ENCODE measurements at regions not wholly inside any gene's neighbourhood (a gene's known extent, or its start where the extent isn't known, plus 50 kb on each side); places are given as distances from the start of the nearest gene placed in this dataset.

- no peak overlapping the region for H3K4me3 ChIP-seq
- no peak overlapping the region for H3K27ac ChIP-seq
- intact Hi-C loops (cut with DNase I): no loop called here
- no peak for TF ChIP-seq CTCF (IDR thresholded peaks at IDR 0.05)
- ATAC-seq (no peak), DNase-seq (peak; percentile 10)
- H3K27me3 ChIP-seq (ENCODE audit: low read depth): no peaks in the 10 kb centered on the region
- no peaks in the 10 kb centered on the region for H3K36me3 ChIP-seq
- H3K4me1 ChIP-seq: no peaks in the 10 kb centered on the region
- no peaks in the 10 kb centered on the region for H3K9me3 ChIP-seq
These were observed 92.6 kb downstream of the CTTN start for GRCh38 chr11:70490723-70491558.

- no peak for TF ChIP-seq CTCF (IDR thresholded peaks at IDR 0.05)
- Histone ChIP-seq H3K4me3 (no peak overlapping the region), H3K9me3 (no peaks in the 10 kb centered on the region), H3K27me3 (ENCODE audit: low read depth) (no peaks in the 10 kb centered on the region), H3K4me1 (no peaks in the 10 kb centered on the region), H3K27ac (no peak overlapping the region), H3K36me3 (no peaks in the 10 kb centered on the region)
- intact Hi-C loops (cut with DNase I): no loop called here
- ATAC-seq: peak in 1 of 2 donors; percentile 4
- DNase-seq: peak; percentile 43
These were observed 93.6 kb downstream of the CTTN start for GRCh38 chr11:70491696-70492472.

- Histone ChIP-seq H3K4me1 (no peaks in the 10 kb centered on the region), H3K27me3 (ENCODE audit: low read depth) (no peaks in the 10 kb centered on the region), H3K27ac (no peak overlapping the region), H3K4me3 (no peak overlapping the region), H3K9me3 (no peaks in the 10 kb centered on the region), H3K36me3 (no peaks in the 10 kb centered on the region)
- DNase-seq (no peak), ATAC-seq (peak in 1 of 2 donors; percentile 37)
- no peak for TF ChIP-seq CTCF (IDR thresholded peaks at IDR 0.05)
- intact Hi-C loops (cut with DNase I): no loop called here
These were observed 94.8 kb downstream of the CTTN start for GRCh38 chr11:70493089-70493474.

GRCh38 chr11:70493891-70494290, 95.6 kb downstream of the CTTN start:
- TF ChIP-seq CTCF (IDR thresholded peaks at IDR 0.05): no peak
- Histone ChIP-seq H3K4me3 (no peak overlapping the region), H3K4me1 (no peaks in the 10 kb centered on the region), H3K36me3 (no peaks in the 10 kb centered on the region), H3K9me3 (no peaks in the 10 kb centered on the region), H3K27me3 (ENCODE audit: low read depth) (no peaks in the 10 kb centered on the region), H3K27ac (no peak overlapping the region)
- DNase-seq (peak; percentile 23), ATAC-seq (no peak)
- intact Hi-C loops (cut with DNase I): no loop called here

- Histone ChIP-seq H3K27ac (no peak overlapping the region), H3K4me1 (no peaks in the 10 kb centered on the region), H3K36me3 (no peaks in the 10 kb centered on the region), H3K9me3 (no peaks in the 10 kb centered on the region), H3K4me3 (no peak overlapping the region), H3K27me3 (ENCODE audit: low read depth) (no peaks in the 10 kb centered on the region)
- TF ChIP-seq CTCF (IDR thresholded peaks at IDR 0.05): no peak
- no peak for ATAC-seq
- intact Hi-C loops (cut with DNase I): no loop called here
- peak; percentile 29 for DNase-seq
These were observed 96.4 kb downstream of the CTTN start for GRCh38 chr11:70494559-70495350.

Data from lower lobe of right lung (tissue), 2 donors.